Myocyte (in vitro differentiated cells): ENCODE measurements at regions not wholly inside any gene's neighbourhood (a gene's known extent, or its start where the extent isn't known, plus 50 kb on each side); places are given as distances from the start of the nearest gene placed in this dataset.

Source experiments
- DNase-seq: peaks from one replicate; pipeline ENCODE4 v3.0.0-alpha.2; 2012; ENCODE audit warnings: low read depth

- no peak for DNase-seq
Observed at GRCh38 chr10:123952099-123952498, 60.5 kb upstream of the CPXM2 start.

- DNase-seq, result no peak
Observed at GRCh38 chr10:123948030-123948823, 56.6 kb upstream of the CPXM2 start.

- DNase-seq, result peak; percentile 33
Observed at GRCh38 chr10:123945325-123945920, 53.8 kb upstream of the CPXM2 start.

DNA sequence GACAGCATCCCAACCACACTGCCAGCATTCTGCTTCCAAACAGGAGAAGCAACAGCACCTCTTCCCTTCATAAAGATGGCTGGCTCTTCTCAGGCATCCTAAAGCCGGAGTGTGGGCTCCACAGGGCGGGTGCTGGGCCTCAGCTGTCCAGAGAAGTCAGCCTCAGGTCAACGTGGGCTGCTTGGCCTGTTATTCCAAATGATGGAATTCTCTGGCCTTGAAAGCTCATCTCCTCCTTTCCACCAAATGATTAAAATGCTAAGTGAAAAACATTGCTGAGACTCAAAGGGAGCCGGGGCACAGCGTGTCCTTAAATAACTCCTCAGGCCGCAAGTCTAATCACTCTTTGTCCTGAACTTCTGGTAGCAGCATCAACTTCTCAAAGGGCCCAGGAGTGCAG, 53.1 kb upstream of the CPXM2 start:
- no peak for DNase-seq

DNA sequence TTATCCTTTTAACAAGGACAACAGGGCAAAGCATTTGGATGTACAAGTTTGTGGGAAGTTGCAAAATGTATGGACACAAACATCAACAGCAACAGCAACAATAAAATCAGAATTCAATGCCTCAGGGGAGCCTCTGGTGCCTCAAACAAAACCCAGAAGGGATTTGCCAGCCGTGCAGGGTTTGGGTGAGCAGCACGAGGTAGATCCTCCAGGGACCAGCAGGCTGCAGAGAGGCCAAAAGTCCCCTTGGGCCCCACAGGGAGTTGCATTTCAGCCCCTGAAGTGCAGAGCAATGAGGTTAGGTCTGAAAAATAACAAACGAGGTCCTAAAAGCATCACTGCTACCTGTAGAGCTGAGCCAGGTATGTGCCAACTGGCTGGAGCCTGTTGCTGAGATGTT, 51.7 kb upstream of the CPXM2 start:
- no peak for DNase-seq

GRCh38 chr10:123942114-123942861, 50.7 kb upstream of the CPXM2 start:
- DNase-seq, result no peak
